Bronchial epithelial cell (primary cell): ENCODE measurements at regions not wholly inside any gene's neighbourhood (a gene's known extent, or its start where the extent isn't known, plus 50 kb on each side); places are given as distances from the start of the nearest gene placed in this dataset.
"Not testable (repeated sequence)": the region's sequence is repeated elsewhere in the genome, so short reads cannot be mapped to it uniquely, and the experiment has no call there.

Experiments
- DNase-seq: peaks from one replicate; pipeline ENCODE4 v3.0.0-alpha.2; 2010; ENCODE audit warnings: low read depth
- FAIRE-seq: peaks from 2 replicates; lab custom pipeline; 2011; peaks lifted over from hg19 to GRCh38; lab: Jason Lieb, UNC
- H3K27me3 ChIP-seq: 2 replicates; pipeline ENCODE4 v1.5.1; 2011; ENCODE audit warnings: low read length; ENCODE audit not compliant: control insufficient read depth, insufficient read depth
- H3K36me3 ChIP-seq: 2 replicates; pipeline ENCODE4 v1.5.1; 2011; ENCODE audit warnings: low read length; ENCODE audit not compliant: control insufficient read depth, insufficient read depth
- H3K4me3 ChIP-seq: 2 replicates; pipeline ENCODE4 v1.5.1; 2011; ENCODE audit warnings: mild to moderate bottlenecking, low read depth, low read length, control low read depth
- TF ChIP-seq, protein P1 (sequence below): IDR thresholded peaks from 2 replicates; pipeline ENCODE4 v1.5.1; 2011; ENCODE audit warnings: mild to moderate bottlenecking, moderate library complexity, low read length, control low read depth, inconsistent platforms; ENCODE audit not compliant: insufficient read depth, severe bottlenecking

DNA sequence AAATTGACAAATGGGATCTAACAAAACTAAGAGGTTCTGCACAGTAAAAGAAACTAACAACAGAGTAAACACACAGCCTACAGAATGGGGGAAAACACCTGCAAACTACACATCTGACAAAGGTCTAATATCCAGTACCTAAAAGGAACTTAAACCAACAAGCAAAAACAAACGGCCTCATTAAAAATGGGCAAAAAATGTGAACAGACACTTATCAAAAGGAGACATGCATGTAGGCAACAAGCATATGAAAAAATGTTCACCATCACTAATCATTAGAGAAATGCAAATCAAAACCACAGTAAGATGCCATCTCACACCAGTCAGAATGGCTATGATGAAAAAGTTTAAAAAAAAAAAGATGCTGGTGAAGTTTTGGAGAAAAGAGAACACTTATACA lies 197.4 kb downstream of the KBTBD2 start:
- no peak overlapping the region for H3K4me3 ChIP-seq
- no peaks in the 10 kb centered on the region for H3K36me3 ChIP-seq
- DNase-seq, result no peak
- H3K27me3 ChIP-seq, result no peaks in the 10 kb centered on the region
- FAIRE-seq, result no peak
- TF ChIP-seq, protein P1, sequence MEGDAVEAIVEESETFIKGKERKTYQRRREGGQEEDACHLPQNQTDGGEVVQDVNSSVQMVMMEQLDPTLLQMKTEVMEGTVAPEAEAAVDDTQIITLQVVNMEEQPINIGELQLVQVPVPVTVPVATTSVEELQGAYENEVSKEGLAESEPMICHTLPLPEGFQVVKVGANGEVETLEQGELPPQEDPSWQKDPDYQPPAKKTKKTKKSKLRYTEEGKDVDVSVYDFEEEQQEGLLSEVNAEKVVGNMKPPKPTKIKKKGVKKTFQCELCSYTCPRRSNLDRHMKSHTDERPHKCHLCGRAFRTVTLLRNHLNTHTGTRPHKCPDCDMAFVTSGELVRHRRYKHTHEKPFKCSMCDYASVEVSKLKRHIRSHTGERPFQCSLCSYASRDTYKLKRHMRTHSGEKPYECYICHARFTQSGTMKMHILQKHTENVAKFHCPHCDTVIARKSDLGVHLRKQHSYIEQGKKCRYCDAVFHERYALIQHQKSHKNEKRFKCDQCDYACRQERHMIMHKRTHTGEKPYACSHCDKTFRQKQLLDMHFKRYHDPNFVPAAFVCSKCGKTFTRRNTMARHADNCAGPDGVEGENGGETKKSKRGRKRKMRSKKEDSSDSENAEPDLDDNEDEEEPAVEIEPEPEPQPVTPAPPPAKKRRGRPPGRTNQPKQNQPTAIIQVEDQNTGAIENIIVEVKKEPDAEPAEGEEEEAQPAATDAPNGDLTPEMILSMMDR, result no peak

DNA sequence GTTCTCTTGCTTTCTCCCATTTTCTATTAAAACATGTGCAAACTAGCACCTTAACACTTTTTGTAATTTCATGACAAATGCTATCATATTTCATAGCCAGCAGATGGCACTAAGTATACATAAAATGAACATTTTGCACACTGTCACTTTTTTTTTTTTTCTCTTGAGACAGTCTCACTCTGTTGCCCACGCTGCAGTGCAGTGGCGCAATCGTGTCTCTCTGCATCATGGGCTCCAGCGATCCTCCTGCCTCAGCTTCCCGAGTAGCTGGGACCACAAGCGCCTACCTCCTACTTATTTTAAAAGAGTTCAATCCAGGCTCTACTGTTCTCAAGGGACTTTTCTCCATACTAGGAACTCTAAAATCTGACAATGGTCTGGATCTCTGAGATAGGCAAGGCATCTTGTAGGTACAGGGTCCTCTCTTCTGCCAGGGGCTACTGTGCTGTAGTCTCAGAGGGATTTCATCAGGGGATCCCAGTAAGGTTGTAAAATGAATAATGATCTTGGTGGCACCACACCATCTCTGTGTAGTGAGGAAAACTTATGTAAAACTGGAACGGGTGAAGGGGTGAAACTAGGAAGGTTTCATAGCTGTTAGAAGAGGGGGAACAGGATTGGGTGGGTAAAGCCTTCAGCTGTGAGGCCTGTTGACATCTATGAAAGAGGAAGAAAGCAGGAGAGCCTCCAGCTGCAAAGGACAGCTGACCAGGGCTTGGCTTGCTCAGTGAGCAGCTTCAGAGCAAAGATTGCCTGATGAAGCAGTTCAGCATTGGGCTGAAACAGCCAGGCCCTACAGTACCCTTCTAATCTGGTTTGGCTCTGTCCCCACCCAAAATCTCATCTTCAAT lies 196.9 kb downstream of the AVL9 start:
- H3K4me3 ChIP-seq, FAIRE-seq: not testable (repeated sequence)
- DNase-seq, result peak; percentile 55

DNA sequence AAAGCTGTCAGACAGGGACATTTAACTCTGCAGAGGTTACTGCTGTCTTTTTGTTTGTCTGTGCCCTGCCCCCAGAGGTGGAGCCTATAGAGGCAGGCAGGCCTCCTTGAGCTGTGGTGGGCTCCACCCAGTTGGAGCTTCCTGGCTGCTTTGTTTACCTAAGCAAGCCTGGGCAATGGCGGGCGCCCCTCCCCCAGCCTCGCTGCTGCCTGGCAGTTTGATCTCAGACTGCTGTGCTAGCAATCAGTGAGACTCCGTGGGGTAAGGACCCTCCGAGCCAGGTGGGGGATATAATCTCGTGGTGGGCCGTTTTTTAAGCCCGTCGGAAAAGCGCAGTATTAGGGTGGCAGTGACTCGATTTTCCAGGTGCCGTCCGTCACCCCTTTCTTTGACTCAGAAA lies 192.8 kb downstream of the AVL9 start:
- not testable (repeated sequence) for FAIRE-seq

More for the DNA sequence above, 196.9 kb downstream of the AVL9 start:
- H3K27me3 ChIP-seq, H3K36me3 ChIP-seq: not testable (repeated sequence)
- TF ChIP-seq, protein P1, result peak; percentile 17

DNA sequence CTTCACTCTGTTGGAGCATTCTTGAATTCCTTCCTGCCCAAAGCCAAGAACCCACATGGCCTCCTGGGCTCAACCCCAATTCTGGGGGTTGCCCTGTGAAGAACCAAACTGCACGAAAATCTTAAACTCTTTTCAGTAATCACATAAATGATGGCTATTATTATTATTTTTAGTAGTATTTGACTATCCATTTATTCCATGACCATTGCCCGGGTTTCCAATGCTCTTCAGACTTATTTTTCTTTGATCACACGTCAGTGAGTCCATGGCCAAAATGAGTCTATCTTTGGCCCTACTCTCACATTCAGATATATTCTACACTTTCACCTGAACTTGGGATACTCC lies 185.9 kb downstream of the AVL9 start:
- no peak for DNase-seq
- Histone ChIP-seq H3K4me3 (no peak overlapping the region), H3K36me3 (no peaks in the 10 kb centered on the region), H3K27me3 (no peaks in the 10 kb centered on the region)
- TF ChIP-seq, protein P1, result no peak
- FAIRE-seq, result no peak

More for the DNA sequence above, 192.8 kb downstream of the AVL9 start:
- H3K36me3 ChIP-seq, H3K4me3 ChIP-seq, H3K27me3 ChIP-seq, DNase-seq: not testable (repeated sequence)

DNA sequence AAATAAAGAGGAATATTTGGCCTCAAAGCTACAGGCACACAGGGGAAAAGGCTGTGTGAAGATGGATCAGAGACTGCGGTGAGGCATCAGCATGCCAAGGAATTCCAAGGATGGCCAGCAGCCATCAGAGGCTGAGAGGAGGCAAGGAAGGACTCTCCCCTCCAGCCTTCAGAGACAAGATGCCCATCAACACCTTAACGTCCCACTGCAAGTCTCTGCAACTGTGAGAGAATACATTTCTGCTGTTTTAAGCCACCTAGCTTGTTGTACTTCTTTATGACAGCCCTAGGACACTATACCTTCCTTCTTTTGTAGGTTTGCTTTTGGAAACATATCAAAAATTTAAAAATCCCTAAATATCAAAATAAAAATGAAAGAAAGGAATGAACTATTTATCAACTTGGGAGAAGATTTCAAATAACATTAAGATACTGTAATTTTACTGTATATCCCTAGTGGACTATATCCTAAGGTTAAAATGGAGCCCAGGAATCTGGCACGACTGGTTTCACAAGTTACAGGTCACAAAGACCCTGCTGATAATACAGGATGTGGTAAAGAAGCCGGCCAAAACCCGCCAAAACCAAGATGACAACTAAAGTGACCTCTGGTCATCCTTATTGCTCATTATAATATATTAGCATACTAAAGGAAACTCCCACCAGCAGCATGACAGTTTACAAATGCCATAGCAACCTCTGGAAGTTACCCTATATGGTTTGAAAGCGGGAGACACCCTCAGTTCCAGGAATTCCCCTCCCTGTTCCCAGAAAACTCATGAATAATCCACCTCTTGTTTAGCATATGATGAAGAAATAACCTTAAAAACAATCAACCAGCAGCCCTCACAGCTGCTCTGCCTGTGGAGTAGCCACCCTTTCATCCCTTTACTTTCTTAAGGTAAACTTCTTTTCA lies 185.2 kb downstream of the AVL9 start:
- TF ChIP-seq, protein P1, result no peak
- Histone ChIP-seq H3K4me3 (no peak overlapping the region), H3K36me3 (no peaks in the 10 kb centered on the region), H3K27me3 (no peaks in the 10 kb centered on the region)
- DNase-seq (peak; percentile 89), FAIRE-seq (no peak)

DNA sequence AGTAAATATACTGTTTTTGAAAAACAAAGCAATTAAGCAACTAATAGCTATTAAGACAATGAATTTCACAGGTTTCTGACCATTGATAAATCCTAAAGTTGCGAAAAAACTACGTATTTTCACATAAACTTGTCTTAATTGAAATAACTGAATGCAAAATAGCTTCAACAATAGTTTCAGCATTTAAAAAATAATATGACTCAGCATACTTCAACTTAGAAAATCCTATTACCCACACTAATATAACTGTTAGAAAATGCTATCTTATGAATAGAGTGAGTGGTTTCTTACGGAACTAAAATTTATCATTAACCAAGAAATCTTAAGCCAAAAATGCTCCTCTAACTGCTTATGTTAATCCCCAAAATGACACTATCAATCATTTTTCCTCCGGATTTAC lies 183.9 kb downstream of the AVL9 start:
- H3K36me3 ChIP-seq, result no peaks in the 10 kb centered on the region
- DNase-seq (no peak), FAIRE-seq (no peak)
- no peaks in the 10 kb centered on the region for H3K27me3 ChIP-seq
- TF ChIP-seq, protein P1, result no peak
- no peak overlapping the region for H3K4me3 ChIP-seq
